ENCODE measurements at regions not wholly inside any gene's neighbourhood (a gene's known extent, or its start where the extent isn't known, plus 50 kb on each side); places are given as distances from the start of the nearest gene placed in this dataset.

GRCh38 chrX:88613338-88613737, 133.7 kb upstream of the CPXCR1 start:
- H3K23ac ChIP-seq (ENCODE audit: low read depth, low read length) = no peak overlapping the region
- no peak overlapping the region for H3K4me2 ChIP-seq (ENCODE audit: low read depth, low read length)
- POLR2A ChIA-PET (ENCODE audit: unreplicated experiment) = no interaction called here
- H3K9me3 ChIP-seq (ENCODE audit: control insufficient read depth, insufficient read depth, low read length) = no peaks in the 10 kb centered on the region
- CTCF ChIA-PET = no interaction called here
- ATAC-seq (ENCODE audit: low read depth) (no peak), DNase-seq (no peak)
- no peaks in the 10 kb centered on the region for H3K4me1 ChIP-seq (ENCODE audit: control insufficient read depth, insufficient read depth, low read length)
- no peaks in the 10 kb centered on the region for H3K27me3 ChIP-seq (ENCODE audit: control insufficient read depth, insufficient read depth, low read length)
- no TSS peak for BruUV-seq (replicated peaks)
- no peak overlapping the region for H3K18ac ChIP-seq (ENCODE audit: low read depth, low read length)
- H4K5ac ChIP-seq (ENCODE audit: low read depth, low read length) = no peak overlapping the region
- no peak overlapping the region for H2BK15ac ChIP-seq (ENCODE audit: low read depth, low read length)
- no peaks in the 10 kb centered on the region for H4K20me1 ChIP-seq (ENCODE audit: insufficient read depth, low read length)
- H2AK9ac ChIP-seq (replicated peaks; ENCODE audit: low read depth, low read length, poor library complexity) = no peak overlapping the region
- H3K36me3 ChIP-seq (ENCODE audit: control insufficient read depth, insufficient read depth, low read length) = no peaks in the 10 kb centered on the region
- H4K8ac ChIP-seq (ENCODE audit: low read depth in 2 of 2, low read length in 2 of 2) = no peak overlapping the region
- TF ChIP-seq MAFK (IDR thresholded peaks at IDR 0.05; ENCODE audit: low read depth, low read length) (no peak), NFE2L2 (IDR thresholded peaks at IDR 0.05; ENCODE audit: low read depth, low read length) (no peak), RAD21 (IDR thresholded peaks at IDR 0.05; ENCODE audit: low read length) (peak; percentile 40), CTCF (conservative IDR thresholded peaks at IDR 0.05; ENCODE audit: low read depth, low read length) (peak; percentile 32)
- no peak overlapping the region for H2BK120ac ChIP-seq (ENCODE audit: low read depth, low read length)
- H3K9me1 ChIP-seq (ENCODE audit: insufficient read depth, low read length) = no peaks in the 10 kb centered on the region
- no peak overlapping the region for H3K4ac ChIP-seq (ENCODE audit: low read depth, low read length)
- in situ Hi-C loops (cut with MboI; ENCODE audit: low sequenced_read_pairs) (no loop called here), intact Hi-C loops (cut with micrococcal nuclease) (no loop called here), dilution Hi-C loops (cut with HindIII; ENCODE audit: low sequenced_read_pairs, unreplicated experiment) (no loop called here)
- H2AK5ac ChIP-seq (ENCODE audit: low read depth, low read length) = no peak overlapping the region
- no peak overlapping the region for H2BK5ac ChIP-seq (ENCODE audit: low read depth, low read length, poor library complexity, severe bottlenecking)
- no peak overlapping the region for H3K14ac ChIP-seq (replicated peaks; ENCODE audit: low read depth, low read length)
- no peak overlapping the region for H3K4me3 ChIP-seq (ENCODE audit: insufficient read depth, low read depth, low read length)
- H4K91ac ChIP-seq (ENCODE audit: insufficient read depth, low read depth, low read length) = no peak overlapping the region
- H3K56ac ChIP-seq (ENCODE audit: extremely low read depth, insufficient read depth, low read length) = no peak overlapping the region
- H3K9ac ChIP-seq (ENCODE audit: low read depth, low read length) = no peak overlapping the region
- no peak overlapping the region for H2BK20ac ChIP-seq (ENCODE audit: low read depth, low read length)
- H3K27ac ChIP-seq (ENCODE audit: insufficient read depth, low read length) = no peak overlapping the region
- no peaks in the 10 kb centered on the region for H3K79me1 ChIP-seq (ENCODE audit: low read depth in 1 of 2, low read length in 2 of 2)
- no peak overlapping the region for H2AFZ ChIP-seq (replicated peaks; ENCODE audit: low read length, poor library complexity)
